ENCODE measurements at regions not wholly inside any gene's neighbourhood (a gene's known extent, or its start where the extent isn't known, plus 50 kb on each side); places are given as distances from the start of the nearest gene placed in this dataset.

GRCh38 chr1:234699795-234700665 lies 90.1 kb upstream of the IRF2BP2 start:
- Mint-ChIP-seq H3K4me1 (peaks cover 18% of the 10 kb centered on the region), H3K4me3 (no peak overlapping the region), H3K27ac (peak overlapping the region; percentile 84), H3K9me3 (no peaks in the 10 kb centered on the region), H3K27me3 (ENCODE audit: low read depth) (no peaks in the 10 kb centered on the region), H3K36me3 (no peaks in the 10 kb centered on the region)
- TF ChIP-seq, protein P1, sequence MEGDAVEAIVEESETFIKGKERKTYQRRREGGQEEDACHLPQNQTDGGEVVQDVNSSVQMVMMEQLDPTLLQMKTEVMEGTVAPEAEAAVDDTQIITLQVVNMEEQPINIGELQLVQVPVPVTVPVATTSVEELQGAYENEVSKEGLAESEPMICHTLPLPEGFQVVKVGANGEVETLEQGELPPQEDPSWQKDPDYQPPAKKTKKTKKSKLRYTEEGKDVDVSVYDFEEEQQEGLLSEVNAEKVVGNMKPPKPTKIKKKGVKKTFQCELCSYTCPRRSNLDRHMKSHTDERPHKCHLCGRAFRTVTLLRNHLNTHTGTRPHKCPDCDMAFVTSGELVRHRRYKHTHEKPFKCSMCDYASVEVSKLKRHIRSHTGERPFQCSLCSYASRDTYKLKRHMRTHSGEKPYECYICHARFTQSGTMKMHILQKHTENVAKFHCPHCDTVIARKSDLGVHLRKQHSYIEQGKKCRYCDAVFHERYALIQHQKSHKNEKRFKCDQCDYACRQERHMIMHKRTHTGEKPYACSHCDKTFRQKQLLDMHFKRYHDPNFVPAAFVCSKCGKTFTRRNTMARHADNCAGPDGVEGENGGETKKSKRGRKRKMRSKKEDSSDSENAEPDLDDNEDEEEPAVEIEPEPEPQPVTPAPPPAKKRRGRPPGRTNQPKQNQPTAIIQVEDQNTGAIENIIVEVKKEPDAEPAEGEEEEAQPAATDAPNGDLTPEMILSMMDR (IDR thresholded peaks at IDR 0.05; ENCODE audit: unreplicated experiment): no peak
- DNase-seq (ENCODE audit: low spot score in 2 of 2, unreplicated experiment in 2 of 2): no peak

DNA sequence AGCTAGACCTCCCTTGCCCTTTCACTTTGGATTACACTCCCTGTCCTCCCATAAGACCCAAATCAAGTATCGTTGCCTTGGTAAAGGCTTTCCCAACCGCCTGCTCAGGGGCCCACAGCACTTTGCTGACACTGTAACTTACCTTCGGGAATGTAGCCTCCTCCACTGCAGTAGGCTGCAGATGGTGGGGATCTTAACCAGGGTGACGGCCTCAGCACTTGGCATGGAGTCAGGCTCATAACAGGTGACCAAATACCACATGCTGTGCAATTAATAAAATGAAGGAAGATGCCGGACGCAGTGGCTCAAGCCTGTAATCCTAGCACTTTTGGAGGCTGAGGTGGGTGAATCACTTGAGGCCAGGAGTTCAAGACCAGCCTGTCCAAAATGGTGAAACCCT lies 88.7 kb upstream of the IRF2BP2 start:
- no peak overlapping the region for H3K27ac Mint-ChIP-seq
- no peaks in the 10 kb centered on the region for H3K9me3 Mint-ChIP-seq
- peaks cover 18% of the 10 kb centered on the region for H3K4me1 Mint-ChIP-seq
- DNase-seq (ENCODE audit: low spot score in 2 of 2, unreplicated experiment in 2 of 2): no peak
- TF ChIP-seq, protein P1 (IDR thresholded peaks at IDR 0.05; ENCODE audit: unreplicated experiment): no peak
- H3K36me3 Mint-ChIP-seq: no peaks in the 10 kb centered on the region
- H3K4me3 Mint-ChIP-seq: no peak overlapping the region
- no peaks in the 10 kb centered on the region for H3K27me3 Mint-ChIP-seq (ENCODE audit: low read depth)

DNA sequence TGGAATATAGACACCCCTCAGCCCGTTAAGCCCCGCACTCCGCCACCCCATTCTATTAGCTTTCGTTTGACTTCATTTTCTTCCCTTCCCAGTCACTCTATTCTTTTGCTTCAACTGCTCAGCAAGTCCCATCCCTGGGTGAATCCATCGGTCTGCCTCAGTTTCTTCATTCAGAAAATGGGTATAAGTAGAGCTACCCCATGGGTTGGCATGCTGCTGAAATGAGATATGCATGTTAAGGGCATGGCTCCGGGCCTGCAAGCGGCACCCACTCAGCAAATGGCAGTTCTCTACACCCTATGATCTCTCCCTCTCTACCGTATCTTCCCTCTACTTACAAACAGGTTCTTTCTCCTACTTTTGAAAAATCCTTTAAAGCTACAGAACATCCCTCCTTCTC lies 87.8 kb upstream of the IRF2BP2 start:
- TF ChIP-seq, protein P1 (IDR thresholded peaks at IDR 0.05; ENCODE audit: unreplicated experiment): no peak
- no peaks in the 10 kb centered on the region for H3K27me3 Mint-ChIP-seq (ENCODE audit: low read depth)
- H3K4me1 Mint-ChIP-seq: peaks cover 18% of the 10 kb centered on the region
- H3K36me3 Mint-ChIP-seq: no peaks in the 10 kb centered on the region
- no peak for DNase-seq (ENCODE audit: low spot score in 2 of 2, unreplicated experiment in 2 of 2)
- no peak overlapping the region for H3K27ac Mint-ChIP-seq
- H3K4me3 Mint-ChIP-seq: no peak overlapping the region
- H3K9me3 Mint-ChIP-seq: no peaks in the 10 kb centered on the region

DNA sequence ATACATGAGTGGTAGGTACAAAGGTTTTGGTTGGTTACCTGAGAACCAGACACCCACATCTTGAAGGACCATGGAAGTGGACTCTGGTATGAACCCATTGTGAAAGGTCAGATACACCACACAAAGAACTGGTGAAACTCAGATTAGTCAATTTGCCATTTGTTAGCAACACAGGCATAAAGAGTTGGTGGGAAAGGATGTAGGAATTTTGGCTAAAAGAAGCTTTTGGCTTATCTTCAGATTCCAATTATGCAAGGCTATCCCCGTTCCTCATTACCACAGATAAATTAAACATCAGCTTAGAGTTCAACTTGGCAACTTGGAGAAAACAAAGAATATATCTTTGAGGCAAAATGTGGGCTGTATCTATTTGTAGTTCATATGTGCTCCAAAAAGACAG lies 87.0 kb upstream of the IRF2BP2 start:
- Mint-ChIP-seq H3K27ac (no peak overlapping the region), H3K36me3 (no peaks in the 10 kb centered on the region), H3K4me1 (peaks cover 18% of the 10 kb centered on the region), H3K4me3 (no peak overlapping the region), H3K27me3 (ENCODE audit: low read depth) (no peaks in the 10 kb centered on the region), H3K9me3 (no peaks in the 10 kb centered on the region)
- DNase-seq (ENCODE audit: low spot score in 2 of 2, unreplicated experiment in 2 of 2): no peak
- TF ChIP-seq, protein P1 (IDR thresholded peaks at IDR 0.05; ENCODE audit: unreplicated experiment): no peak

DNA sequence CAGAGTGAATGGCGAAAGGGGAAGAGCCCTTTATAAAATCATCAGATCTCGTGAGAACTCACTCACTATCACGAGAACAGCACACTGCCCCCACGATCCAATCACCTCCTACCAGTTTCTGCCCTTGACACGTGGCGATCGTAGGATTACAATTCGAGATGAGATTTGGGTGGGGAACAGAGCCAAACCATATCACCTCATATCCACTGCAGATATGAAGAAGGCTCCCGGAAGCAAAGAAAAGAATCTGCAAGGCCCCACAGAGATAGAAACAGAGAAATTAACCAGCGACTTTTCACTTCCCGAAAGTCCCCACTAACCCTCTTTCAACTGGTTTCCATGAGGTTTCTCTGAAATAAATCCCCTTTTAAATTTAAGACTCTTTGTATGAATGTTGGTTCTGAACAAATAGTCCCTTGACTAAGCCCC lies 86.2 kb upstream of the IRF2BP2 start:
- Mint-ChIP-seq H3K4me3 (no peak overlapping the region), H3K36me3 (no peaks in the 10 kb centered on the region), H3K4me1 (peaks cover 18% of the 10 kb centered on the region), H3K9me3 (no peaks in the 10 kb centered on the region), H3K27me3 (ENCODE audit: low read depth) (no peaks in the 10 kb centered on the region), H3K27ac (no peak overlapping the region)
- TF ChIP-seq, protein P1 (IDR thresholded peaks at IDR 0.05; ENCODE audit: unreplicated experiment): no peak
- no peak for DNase-seq (ENCODE audit: low spot score in 2 of 2, unreplicated experiment in 2 of 2)
